GM18511 (cell line): ENCODE measurements at regions not wholly inside any gene's neighbourhood (a gene's known extent, or its start where the extent isn't known, plus 50 kb on each side); places are given as distances from the start of the nearest gene placed in this dataset.
"Not testable (repeated sequence)": the region's sequence is repeated elsewhere in the genome, so short reads cannot be mapped to it uniquely, and the experiment has no call there.

Source experiments
- ATAC-seq: cut with Tn5 transposase; IDR thresholded peaks from one replicate; pipeline ENCODE4 v1.9.1; 2021; ENCODE audit warnings: mild to moderate bottlenecking, moderate library complexity; ENCODE audit not compliant: unreplicated experiment

- no peak for ATAC-seq
Observed at GRCh38 chr11:38191101-38191500, 1593.1 kb upstream of the RAG2 start.

- no peak for ATAC-seq
Observed at GRCh38 chr11:38182126-38182866, 1584.3 kb upstream of the RAG2 start.

GRCh38 chr11:38176686-38177322, 1578.8 kb upstream of the RAG2 start:
- no peak for ATAC-seq

DNA sequence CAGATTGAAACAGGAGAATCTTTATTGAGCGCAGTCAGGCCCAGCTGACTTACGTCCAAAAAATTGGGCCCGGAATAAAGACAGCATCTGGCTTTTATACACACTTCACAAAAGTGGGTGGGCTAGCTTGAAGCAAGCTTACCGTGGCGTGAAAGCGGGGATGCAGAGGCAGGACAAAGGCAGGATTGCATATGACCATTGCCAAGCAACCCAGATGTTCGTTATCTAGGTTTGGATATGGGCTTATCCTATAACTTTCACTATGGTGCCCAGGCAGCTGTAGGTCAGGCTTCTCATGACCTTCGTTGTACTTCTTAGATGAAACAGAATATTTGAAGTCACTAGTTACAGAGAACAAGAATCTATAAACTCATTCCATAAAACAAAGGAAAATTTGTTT, 1575.6 kb upstream of the RAG2 start:
- ATAC-seq: no peak

GRCh38 chr11:38169286-38169685, 1571.2 kb upstream of the RAG2 start:
- ATAC-seq: no peak

DNA sequence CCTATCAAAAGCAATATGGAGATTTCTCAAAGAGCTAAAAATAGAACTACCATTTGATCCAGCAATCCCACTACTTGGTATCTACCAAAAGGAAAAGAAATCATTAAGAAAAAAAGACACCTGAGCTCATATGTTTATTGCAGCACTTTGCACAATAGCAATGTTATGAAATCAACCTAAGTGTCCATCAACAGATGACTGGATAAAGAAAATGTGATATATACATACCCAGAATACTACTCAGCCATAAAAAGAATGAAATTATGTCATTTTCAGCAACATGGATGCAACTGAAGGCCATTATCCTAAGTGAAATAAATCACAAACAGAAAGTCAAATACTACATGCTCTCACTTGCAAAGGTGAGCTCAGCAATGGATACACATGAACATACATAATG, 1565.5 kb upstream of the RAG2 start:
- ATAC-seq: no peak

DNA sequence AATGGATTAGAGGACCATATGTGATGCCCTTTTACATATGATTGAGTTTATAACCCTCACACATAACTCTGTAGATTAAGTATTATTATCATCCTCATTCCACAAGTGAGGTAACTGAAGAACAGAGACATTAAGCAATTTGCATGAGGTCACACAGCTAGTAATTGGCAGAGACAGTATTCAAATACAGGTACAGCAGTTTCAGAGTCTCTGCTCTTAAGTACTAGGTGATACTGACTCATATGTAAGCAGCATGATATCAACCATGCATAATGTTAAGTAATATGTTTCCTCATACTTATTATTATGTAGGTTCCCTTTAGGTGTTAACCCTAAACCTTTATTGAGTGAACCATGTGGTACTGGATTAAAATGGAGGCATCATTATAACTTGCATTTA, 1562.4 kb upstream of the RAG2 start:
- ATAC-seq: no peak

- no peak for ATAC-seq
Observed at GRCh38 chr11:38159038-38159437, 1561.0 kb upstream of the RAG2 start.

DNA sequence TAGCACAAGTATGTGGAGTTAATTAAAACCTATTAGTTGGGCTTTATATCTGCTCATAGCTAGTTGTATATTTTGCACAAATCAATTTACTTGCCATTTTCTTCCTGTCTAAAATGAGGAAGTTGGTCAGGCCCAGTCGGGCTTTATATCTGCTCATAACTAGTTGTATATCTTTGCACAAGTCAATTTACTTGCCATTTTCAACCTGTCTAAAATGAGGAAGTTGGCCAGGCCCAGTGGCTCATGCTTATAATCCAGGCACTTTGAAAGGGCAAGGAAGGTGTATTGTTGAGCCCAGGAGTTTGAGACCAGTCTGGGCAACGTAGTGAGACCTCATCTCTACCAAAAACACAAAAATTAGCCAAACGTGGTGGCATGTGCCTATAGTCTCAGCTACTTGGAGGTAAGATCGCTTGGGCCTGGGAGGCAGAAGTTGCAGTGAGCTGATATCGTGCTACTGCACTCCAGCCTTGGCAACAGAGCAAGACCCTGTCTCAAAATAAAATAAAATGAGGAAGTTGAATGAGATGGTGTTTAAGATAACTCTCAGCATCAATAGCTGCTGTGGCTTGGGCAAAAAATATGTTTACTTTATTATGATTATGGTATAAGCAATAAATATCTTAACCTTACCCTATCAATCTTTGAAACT, 1558.6 kb upstream of the RAG2 start:
- ATAC-seq: no peak

- ATAC-seq: no peak
Observed at GRCh38 chr11:38155856-38156255, 1557.8 kb upstream of the RAG2 start.

DNA sequence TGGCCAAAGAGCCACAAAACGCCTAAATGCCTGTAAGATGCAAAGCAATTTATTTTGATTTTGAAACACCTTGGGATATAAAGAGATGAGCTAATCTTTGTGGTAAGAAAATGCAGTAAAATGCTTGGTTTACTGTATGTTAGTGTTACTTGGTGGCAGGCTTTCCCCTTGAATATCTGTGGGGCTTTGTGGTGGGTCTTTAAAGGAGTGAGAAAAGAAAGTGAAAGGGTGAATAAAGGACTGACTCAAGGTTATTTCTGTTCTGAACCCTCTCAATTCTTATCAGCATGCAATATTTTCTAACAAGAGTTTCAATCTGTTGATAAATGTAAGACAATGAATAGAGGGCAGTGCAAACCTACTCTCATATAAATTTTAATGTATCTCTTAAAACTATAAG, 1555.9 kb upstream of the RAG2 start:
- no peak for ATAC-seq

GRCh38 chr11:38143852-38144251, 1545.8 kb upstream of the RAG2 start:
- no peak for ATAC-seq

GRCh38 chr11:38138972-38139371, 1540.9 kb upstream of the RAG2 start:
- ATAC-seq: no peak

- ATAC-seq: no peak
Observed at GRCh38 chr11:38136887-38137286, 1538.9 kb upstream of the RAG2 start.

- no peak for ATAC-seq
Observed at GRCh38 chr11:38131535-38131934, 1533.5 kb upstream of the RAG2 start.

DNA sequence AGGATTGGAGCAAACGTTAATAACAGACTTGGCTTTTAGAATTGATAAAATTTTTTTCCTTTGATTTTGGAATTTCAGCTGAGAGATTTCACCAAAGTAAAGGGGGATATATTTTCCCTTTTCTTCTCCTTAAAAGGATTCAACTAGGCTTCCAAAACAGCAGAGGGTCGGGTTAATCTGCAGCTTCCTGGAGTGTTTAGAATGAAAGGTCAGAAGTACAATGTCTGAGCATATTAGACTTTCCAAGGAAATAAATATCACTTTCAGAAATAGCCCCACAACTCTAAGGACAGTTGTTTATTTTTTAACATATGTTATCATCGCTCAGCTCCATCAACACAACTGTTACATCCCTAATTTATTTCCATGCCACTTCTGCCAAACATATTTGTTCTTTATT, 1532.9 kb upstream of the RAG2 start:
- no peak for ATAC-seq

DNA sequence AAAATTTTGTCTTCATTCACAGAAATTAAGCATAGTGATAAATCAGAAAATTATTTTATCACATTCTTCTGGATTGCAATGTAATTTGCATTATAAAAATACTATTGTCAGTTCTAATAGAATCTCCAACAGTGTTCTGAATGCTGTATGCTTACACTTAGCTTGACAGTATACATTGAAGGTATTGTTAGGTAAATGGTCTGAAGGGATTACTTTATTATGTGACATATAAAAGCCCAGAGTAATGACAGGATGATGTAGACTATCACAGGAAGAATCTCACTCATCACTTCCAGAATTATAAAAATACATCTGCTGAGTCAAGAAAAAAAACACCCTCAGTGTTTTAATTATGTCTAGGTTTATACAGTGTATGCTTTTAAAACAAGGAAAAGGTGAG, 1532.5 kb upstream of the RAG2 start:
- no peak for ATAC-seq

DNA sequence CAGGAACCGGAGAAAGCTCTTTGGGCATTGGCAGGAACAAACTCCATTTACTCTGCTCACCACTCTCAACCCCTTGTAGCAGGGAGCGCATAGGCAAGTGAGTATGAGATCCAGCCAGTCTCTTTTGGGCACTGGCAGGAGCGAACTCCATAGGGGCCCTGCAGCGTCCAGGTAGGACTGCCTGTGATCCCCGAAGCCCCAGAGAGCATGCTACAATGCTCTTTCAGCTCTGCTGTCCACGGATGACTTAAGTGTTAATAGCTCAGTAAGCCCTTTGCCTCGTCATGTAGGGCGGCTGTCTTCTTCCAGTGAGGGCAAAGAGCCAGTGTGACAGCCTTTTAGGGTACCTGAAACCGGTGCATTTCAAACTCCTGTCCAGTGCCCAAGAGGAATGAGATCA, 1525.6 kb upstream of the RAG2 start:
- ATAC-seq: no peak

- not testable (repeated sequence) for ATAC-seq
Observed at GRCh38 chr11:38116616-38117015, 1518.6 kb upstream of the RAG2 start.

GRCh38 chr11:38115381-38115780, 1517.3 kb upstream of the RAG2 start:
- ATAC-seq: not testable (repeated sequence)

DNA sequence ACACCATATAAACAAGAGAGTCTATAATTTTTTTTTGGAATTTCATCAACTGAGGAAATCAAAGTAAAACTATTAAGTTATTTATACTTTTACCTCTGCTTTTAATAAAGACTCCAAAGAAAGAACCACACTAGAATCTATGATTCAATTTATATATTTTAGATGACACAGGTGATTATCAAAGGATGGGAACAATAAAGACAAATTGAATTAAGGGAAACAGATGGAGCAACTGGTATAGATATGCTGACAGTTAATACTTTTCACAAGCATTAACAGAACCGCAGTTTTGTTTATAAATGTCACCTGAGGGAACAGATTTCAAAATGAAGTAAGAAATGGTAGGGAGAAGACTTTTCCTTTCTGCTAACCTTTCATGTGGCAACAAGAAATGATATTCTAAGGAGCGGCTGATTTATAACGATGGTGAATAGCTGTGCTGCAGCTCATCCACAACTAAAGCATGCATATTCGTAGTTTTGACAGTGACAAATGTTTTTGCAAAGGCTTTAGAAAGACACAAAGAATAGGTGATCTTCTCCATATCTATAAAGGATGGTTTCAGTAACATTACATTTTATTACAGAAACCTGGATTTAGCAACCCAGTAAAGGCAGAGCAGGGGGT, 1502.9 kb upstream of the RAG2 start:
- ATAC-seq: no peak

GRCh38 chr11:38095268-38095667, 1497.2 kb upstream of the RAG2 start:
- no peak for ATAC-seq
